ENCODE measurements at regions not wholly inside any gene's neighbourhood (a gene's known extent, or its start where the extent isn't known, plus 50 kb on each side); places are given as distances from the start of the nearest gene placed in this dataset.

- DNase-seq: no peak
Observed at GRCh38 chr3:148175214-148175613, 522.5 kb upstream of the AGTR1 start.

- no peak for DNase-seq
Observed at GRCh38 chr3:148178503-148178902, 519.2 kb upstream of the AGTR1 start.

- DNase-seq: no peak
Observed at GRCh38 chr3:148184798-148185197, 512.9 kb upstream of the AGTR1 start.

- DNase-seq: no peak
Observed at GRCh38 chr3:148186881-148187280, 510.8 kb upstream of the AGTR1 start.

GRCh38 chr3:148187296-148187695 lies 510.4 kb upstream of the AGTR1 start:
- DNase-seq: no peak

- no peak for DNase-seq
Observed at GRCh38 chr3:148190441-148190990, 507.2 kb upstream of the AGTR1 start.

GRCh38 chr3:148191966-148192365 lies 505.7 kb upstream of the AGTR1 start:
- no peak for DNase-seq

GRCh38 chr3:148197061-148197460 lies 500.6 kb upstream of the AGTR1 start:
- no peak for DNase-seq

- no peak for DNase-seq
Observed at GRCh38 chr3:148202386-148202785, 495.3 kb upstream of the AGTR1 start.

GRCh38 chr3:148203297-148204010 lies 494.2 kb upstream of the AGTR1 start:
- DNase-seq: no peak

- no peak for DNase-seq
Observed at GRCh38 chr3:148204131-148204530, 493.6 kb upstream of the AGTR1 start.

- no peak for DNase-seq
Observed at GRCh38 chr3:148205977-148206376, 491.7 kb upstream of the AGTR1 start.

GRCh38 chr3:148206446-148206845 lies 491.3 kb upstream of the AGTR1 start:
- no peak for DNase-seq

- DNase-seq: no peak
Observed at GRCh38 chr3:148208975-148209374, 488.7 kb upstream of the AGTR1 start.

- no peak for DNase-seq
Observed at GRCh38 chr3:148211725-148212124, 486.0 kb upstream of the AGTR1 start.

GRCh38 chr3:148214705-148215104 lies 483.0 kb upstream of the AGTR1 start:
- DNase-seq: no peak

GRCh38 chr3:148217317-148217716 lies 480.4 kb upstream of the AGTR1 start:
- DNase-seq: no peak

GRCh38 chr3:148218222-148218621 lies 479.5 kb upstream of the AGTR1 start:
- DNase-seq: no peak

- no peak for DNase-seq
Observed at GRCh38 chr3:148219999-148220398, 477.7 kb upstream of the AGTR1 start.

- no peak for DNase-seq
Observed at GRCh38 chr3:148221303-148221702, 476.4 kb upstream of the AGTR1 start.

- no peak for DNase-seq
Observed at GRCh38 chr3:148223266-148223665, 474.4 kb upstream of the AGTR1 start.

- DNase-seq: no peak
Observed at GRCh38 chr3:148226246-148226645, 471.5 kb upstream of the AGTR1 start.

GRCh38 chr3:148227534-148227933 lies 470.2 kb upstream of the AGTR1 start:
- DNase-seq: no peak

- DNase-seq: no peak
Observed at GRCh38 chr3:148229107-148229506, 468.6 kb upstream of the AGTR1 start.

GRCh38 chr3:148230473-148230872 lies 467.2 kb upstream of the AGTR1 start:
- no peak for DNase-seq

Measured in inflammatory macrophage (primary cell).